ENCODE measurements at regions not wholly inside any gene's neighbourhood (a gene's known extent, or its start where the extent isn't known, plus 50 kb on each side); places are given as distances from the start of the nearest gene placed in this dataset.
"Not testable (repeated sequence)": the region's sequence is repeated elsewhere in the genome, so short reads cannot be mapped to it uniquely, and the experiment has no call there.

- ChIA-PET CTCF (no interaction called here), POLR2A (ENCODE audit: low non-redundant PET) (no interaction called here)
- TF ChIP-seq, protein P1, sequence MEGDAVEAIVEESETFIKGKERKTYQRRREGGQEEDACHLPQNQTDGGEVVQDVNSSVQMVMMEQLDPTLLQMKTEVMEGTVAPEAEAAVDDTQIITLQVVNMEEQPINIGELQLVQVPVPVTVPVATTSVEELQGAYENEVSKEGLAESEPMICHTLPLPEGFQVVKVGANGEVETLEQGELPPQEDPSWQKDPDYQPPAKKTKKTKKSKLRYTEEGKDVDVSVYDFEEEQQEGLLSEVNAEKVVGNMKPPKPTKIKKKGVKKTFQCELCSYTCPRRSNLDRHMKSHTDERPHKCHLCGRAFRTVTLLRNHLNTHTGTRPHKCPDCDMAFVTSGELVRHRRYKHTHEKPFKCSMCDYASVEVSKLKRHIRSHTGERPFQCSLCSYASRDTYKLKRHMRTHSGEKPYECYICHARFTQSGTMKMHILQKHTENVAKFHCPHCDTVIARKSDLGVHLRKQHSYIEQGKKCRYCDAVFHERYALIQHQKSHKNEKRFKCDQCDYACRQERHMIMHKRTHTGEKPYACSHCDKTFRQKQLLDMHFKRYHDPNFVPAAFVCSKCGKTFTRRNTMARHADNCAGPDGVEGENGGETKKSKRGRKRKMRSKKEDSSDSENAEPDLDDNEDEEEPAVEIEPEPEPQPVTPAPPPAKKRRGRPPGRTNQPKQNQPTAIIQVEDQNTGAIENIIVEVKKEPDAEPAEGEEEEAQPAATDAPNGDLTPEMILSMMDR (conservative IDR thresholded peaks at IDR 0.05; ENCODE audit: low read depth): no peak
- DNase-seq (ENCODE audit: low spot score): no peak
- H3K27ac ChIP-seq: no peak overlapping the region
Measured at GRCh38 chr1:60268451-60268850, 194.9 kb upstream of the C1orf87 start.

- TF ChIP-seq, protein P1 (conservative IDR thresholded peaks at IDR 0.05; ENCODE audit: low read depth): no peak
Measured at GRCh38 chr1:60265560-60266535, 192.3 kb upstream of the C1orf87 start.

GRCh38 chr1:60262701-60263100 lies 189.1 kb upstream of the C1orf87 start:
- ChIA-PET CTCF (no interaction called here), POLR2A (ENCODE audit: low non-redundant PET) (no interaction called here)
- TF ChIP-seq, protein P1 (conservative IDR thresholded peaks at IDR 0.05; ENCODE audit: low read depth): no peak
- DNase-seq (ENCODE audit: low spot score): no peak
- H3K27ac ChIP-seq: no peak overlapping the region

More at GRCh38 chr1:60265560-60266535, 192.3 kb upstream of the C1orf87 start:
- ChIA-PET CTCF (interaction anchor here (0.5 kb wide), 1 partner anchor 1313 kb away, joined by 3 read pairs; no protein-coding TSS in a partner anchor), POLR2A (ENCODE audit: low non-redundant PET) (no interaction called here)
- H3K27ac ChIP-seq: no peak overlapping the region
- peak; percentile 1 for DNase-seq (ENCODE audit: low spot score)

DNA sequence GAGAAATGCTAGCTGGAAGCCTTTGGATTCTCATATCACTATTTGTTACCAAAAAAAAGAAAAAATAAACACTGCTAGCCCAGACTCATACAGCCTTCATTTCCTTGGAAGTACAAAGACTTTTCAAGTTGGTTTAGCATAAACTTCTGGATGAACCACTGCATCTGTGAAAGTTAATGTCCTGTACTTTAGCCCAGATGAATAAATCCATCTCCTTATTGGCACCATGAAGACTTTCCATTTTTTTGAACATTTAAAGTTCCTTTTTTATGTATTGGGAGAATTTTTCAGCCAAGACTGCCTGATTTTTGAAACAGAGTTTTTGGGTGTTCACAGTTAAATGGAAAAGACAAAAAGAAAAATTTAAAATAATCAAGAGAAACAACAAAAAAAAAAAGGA lies 184.0 kb upstream of the C1orf87 start:
- POLR2A ChIA-PET (ENCODE audit: low non-redundant PET): no interaction called here
- TF ChIP-seq, protein P1 (conservative IDR thresholded peaks at IDR 0.05; ENCODE audit: low read depth): no peak
- H3K27ac ChIP-seq: no peak overlapping the region
- CTCF ChIA-PET: no interaction called here
- DNase-seq (ENCODE audit: low spot score): no peak

DNA sequence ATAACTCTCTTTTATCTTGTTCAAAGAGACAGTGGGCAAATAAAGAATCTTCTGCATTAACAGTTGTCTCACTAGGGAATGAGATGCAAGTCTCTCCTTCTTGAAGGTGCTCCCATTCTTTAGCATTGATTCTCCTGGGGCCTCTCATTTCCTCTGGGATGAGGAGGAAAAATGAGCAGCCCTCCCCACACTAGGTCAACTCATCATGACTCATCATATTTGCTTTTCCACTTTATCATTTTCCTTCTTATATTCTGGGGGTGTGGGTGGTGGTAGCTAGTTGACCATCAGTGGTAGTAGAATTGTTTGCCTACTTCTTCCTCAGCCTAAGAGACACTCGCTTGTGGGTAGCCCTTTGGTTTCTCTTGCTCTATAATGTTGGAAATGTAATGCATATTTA lies 182.0 kb upstream of the C1orf87 start:
- ChIA-PET POLR2A (ENCODE audit: low non-redundant PET) (no interaction called here), CTCF (no interaction called here)
- TF ChIP-seq, protein P1 (conservative IDR thresholded peaks at IDR 0.05; ENCODE audit: low read depth): no peak
- H3K27ac ChIP-seq: no peak overlapping the region
- DNase-seq (ENCODE audit: low spot score): peak; percentile 18

- TF ChIP-seq, protein P1 (conservative IDR thresholded peaks at IDR 0.05; ENCODE audit: low read depth): no peak
- DNase-seq (ENCODE audit: low spot score): no peak
- ChIA-PET CTCF (no interaction called here), POLR2A (ENCODE audit: low non-redundant PET) (no interaction called here)
- H3K27ac ChIP-seq: no peak overlapping the region
Measured at GRCh38 chr1:60251426-60251825, 177.9 kb upstream of the C1orf87 start.

- CTCF ChIA-PET; POLR2A ChIA-PET (ENCODE audit: low non-redundant PET): not testable (repeated sequence)
Measured at GRCh38 chr1:60247467-60247866, 173.9 kb upstream of the C1orf87 start.

More at GRCh38 chr1:60247467-60247866, 173.9 kb upstream of the C1orf87 start:
- not testable (repeated sequence) for DNase-seq (ENCODE audit: low spot score); H3K27ac ChIP-seq
